Jurkat, Clone E6-1 (cell line): ENCODE measurements at regions not wholly inside any gene's neighbourhood (a gene's known extent, or its start where the extent isn't known, plus 50 kb on each side); places are given as distances from the start of the nearest gene placed in this dataset.

Source experiments
- DNase-seq: peaks from one replicate; pipeline ENCODE4 v3.0.0-alpha.2; 2011; ENCODE audit warnings: low read depth, low spot score
- H3K4me3 ChIP-seq: 2 replicates; pipeline ENCODE4 v1.5.1; 2011; ENCODE audit warnings: mild to moderate bottlenecking, low read length, control low read depth, moderate library complexity

GRCh38 chr11:120034881-120035630, 102.9 kb downstream of the TRIM29 start:
- DNase-seq: no peak
- H3K4me3 ChIP-seq: no peak overlapping the region

DNA sequence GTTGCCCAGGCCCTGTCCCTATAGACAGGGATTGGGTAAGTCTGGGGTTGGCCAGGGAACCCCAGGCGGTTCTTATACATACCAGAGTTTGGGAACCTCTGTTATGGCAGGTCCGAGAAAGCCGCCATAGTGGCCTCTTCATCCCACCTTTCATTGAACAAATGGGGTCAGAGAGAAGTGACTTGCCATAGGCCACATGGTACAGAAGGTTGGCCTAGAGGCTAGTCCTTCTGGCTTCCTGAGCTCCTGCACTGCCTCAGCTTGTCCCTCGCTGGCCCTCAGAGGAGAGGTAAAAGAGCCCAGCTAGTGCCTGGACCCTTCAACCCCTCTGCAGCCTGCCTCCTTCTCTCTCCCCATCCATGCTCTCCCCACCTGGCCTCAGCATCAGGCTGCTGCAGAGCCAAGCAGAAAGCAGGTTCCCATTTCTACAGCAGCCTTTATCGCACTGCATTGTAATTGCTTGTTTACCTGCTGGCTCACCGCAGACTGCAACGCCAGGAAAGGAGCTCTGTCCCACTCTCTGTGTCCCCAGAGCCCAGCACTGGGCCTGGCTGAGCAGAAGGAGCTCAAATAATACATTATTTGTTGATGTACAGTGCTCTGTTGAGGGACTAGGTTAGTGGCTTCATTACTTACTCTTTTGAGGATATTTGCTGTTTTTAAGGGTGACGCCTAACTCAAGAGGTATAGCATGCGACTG, 103.6 kb downstream of the TRIM29 start:
- DNase-seq: no peak
- no peak overlapping the region for H3K4me3 ChIP-seq

DNA sequence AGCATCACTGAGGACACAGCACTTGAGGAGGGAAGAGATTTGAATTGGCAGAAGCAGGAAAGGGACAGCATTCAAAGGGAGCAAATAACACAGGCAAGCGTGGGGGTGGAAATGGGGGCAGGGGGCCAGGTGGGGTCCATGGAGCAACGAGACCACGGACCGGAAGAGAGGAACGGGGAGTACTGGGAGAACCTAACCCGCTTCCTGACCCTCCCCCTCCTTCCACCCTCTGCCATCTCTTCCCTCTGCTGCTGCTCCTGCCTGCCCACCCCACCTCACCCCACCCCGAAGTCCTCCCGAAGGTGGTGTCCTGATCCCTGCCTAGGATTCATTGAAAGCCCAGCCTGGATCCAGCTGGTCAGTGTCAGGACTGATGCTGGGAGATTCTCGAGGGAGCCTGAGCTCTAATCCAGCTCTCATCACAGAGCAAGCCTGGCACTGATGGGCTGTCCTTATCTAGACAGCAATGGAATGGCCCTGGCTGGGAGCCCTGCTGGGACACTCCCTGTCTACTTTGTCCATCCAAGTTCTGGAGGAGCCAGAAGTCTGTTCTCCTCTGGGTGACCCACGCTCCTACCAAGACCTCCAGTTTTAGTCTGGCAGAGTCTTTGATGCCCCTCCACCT, 105.0 kb downstream of the TRIM29 start:
- no peak for DNase-seq
- H3K4me3 ChIP-seq: no peak overlapping the region

- H3K4me3 ChIP-seq: no peak overlapping the region
- DNase-seq: no peak
These were observed 106.0 kb downstream of the TRIM29 start for GRCh38 chr11:120031612-120032600.

GRCh38 chr11:120031156-120031555, 106.8 kb downstream of the TRIM29 start:
- H3K4me3 ChIP-seq: no peak overlapping the region
- DNase-seq: no peak

DNA sequence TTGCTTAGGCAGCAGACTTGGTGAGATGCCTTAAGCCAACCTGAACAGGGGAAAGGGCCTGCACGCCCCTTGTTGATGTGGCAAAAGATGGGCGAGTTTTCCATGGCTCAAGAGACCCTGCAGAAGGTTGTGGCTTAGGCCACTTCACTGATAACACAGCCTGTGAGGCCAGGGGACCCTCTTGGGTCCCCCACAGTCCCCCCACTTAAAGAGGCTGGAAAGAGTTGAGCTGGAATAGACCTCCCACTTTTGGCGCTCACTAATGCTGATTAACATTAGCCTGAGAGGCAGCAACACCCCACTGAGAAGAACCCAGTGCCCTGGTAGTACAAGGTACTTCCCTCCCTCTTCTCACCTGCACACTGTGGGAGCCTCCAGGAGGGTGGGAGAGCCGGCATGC, 107.5 kb downstream of the TRIM29 start:
- no peak for DNase-seq

GRCh38 chr11:120029321-120029720, 108.6 kb downstream of the TRIM29 start:
- DNase-seq: no peak
- H3K4me3 ChIP-seq: no peak overlapping the region

More for the DNA sequence above, 107.5 kb downstream of the TRIM29 start:
- no peak overlapping the region for H3K4me3 ChIP-seq

GRCh38 chr11:120028897-120029258, 109.0 kb downstream of the TRIM29 start:
- no peak overlapping the region for H3K4me3 ChIP-seq
- no peak for DNase-seq

- no peak overlapping the region for H3K4me3 ChIP-seq
- DNase-seq: no peak
These were observed 109.6 kb downstream of the TRIM29 start for GRCh38 chr11:120028181-120028896.

GRCh38 chr11:120027546-120028180, 110.2 kb downstream of the TRIM29 start:
- no peak for DNase-seq
- H3K4me3 ChIP-seq: no peak overlapping the region

GRCh38 chr11:120025606-120026335, 112.1 kb downstream of the TRIM29 start:
- H3K4me3 ChIP-seq: no peak overlapping the region
- DNase-seq: no peak

- no peak for DNase-seq
- H3K4me3 ChIP-seq: no peak overlapping the region
These were observed 113.3 kb downstream of the TRIM29 start for GRCh38 chr11:120024586-120024985.

DNA sequence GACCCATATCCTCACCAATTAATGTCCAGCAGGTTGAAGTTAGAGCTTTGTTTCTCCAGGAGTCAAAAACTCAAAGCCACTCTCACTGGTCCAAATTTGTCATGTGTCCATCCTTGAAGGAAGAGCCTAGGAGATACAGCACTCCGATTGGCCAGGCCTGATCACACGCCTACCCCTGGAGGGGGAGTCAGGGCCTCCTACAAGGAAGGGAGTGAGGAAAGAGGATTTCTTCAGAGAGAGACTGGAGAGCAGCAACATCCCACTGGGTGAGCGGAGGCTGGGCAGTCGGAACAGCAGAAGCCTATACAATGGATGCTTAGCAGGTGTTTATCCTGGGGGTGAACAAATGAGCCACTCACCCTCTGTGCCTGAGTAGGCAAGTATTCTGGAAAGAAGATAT, 113.9 kb downstream of the TRIM29 start:
- no peak overlapping the region for H3K4me3 ChIP-seq
- DNase-seq: no peak

DNA sequence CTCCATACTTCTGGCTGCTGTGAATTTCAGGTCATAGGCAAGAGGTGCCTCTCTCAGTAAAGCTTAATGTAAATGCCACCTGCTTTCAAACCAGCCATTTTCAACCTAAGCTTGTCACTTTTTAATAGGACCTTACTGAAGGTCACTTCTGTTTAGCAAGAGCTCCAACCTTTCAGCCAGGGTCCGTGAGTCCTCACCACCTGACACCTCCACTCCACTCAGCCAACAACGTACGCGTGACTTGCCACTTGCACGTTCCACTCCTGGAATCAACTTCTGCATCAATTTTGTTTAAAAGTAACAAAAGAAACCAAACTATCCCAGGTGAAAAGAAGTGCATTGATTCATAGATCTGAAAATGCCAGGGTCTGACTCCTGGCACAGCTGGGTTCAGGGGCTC, 114.4 kb downstream of the TRIM29 start:
- H3K4me3 ChIP-seq: no peak overlapping the region
- no peak for DNase-seq

DNA sequence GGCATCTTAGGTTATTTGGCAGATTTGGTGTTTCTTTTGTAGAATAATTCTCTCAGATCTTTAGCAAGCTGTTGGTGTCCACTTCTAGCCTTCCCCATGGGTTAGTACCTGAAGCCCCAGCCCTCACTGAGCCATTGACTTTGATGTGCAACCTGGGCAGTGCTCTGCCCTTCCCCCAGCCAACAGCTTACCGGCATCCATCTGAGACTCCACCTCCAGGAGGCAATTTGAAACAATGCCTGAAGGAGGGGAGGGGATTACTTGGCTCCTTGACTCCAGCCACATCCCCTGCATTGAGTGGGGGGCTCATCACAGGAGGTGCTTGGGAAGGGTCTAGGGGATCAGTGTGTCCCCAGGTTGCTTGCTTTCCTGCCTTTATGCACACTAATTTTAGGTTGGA, 114.8 kb downstream of the TRIM29 start:
- no peak overlapping the region for H3K4me3 ChIP-seq

GRCh38 chr11:120022617-120023016, 115.3 kb downstream of the TRIM29 start:
- no peak for DNase-seq
- H3K4me3 ChIP-seq: no peak overlapping the region

More for the DNA sequence above, 114.8 kb downstream of the TRIM29 start:
- DNase-seq: no peak

DNA sequence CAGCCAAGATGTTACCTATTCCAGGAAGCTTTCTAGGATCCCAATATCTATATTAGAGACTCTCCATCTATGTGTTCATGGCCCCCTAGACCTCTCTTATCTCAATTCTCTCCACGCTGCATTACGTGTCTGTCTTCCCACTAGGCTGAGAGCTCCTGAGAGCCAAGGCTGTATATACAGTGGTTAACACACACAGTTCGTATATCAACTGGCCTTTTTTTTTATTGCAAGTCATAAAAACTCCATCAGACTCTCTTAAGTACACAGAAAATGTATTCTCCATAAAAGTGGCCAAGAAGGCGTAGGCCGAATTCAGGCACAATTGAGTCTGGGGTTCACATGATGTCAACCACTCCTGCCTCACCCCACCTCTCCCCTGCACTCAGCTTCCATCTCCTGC, 115.9 kb downstream of the TRIM29 start:
- no peak overlapping the region for H3K4me3 ChIP-seq
- no peak for DNase-seq
